GM18519 (cell line): ENCODE measurements at regions not wholly inside any gene's neighbourhood (a gene's known extent, or its start where the extent isn't known, plus 50 kb on each side); places are given as distances from the start of the nearest gene placed in this dataset.

ENCODE experiments used
- ATAC-seq: cut with Tn5 transposase; IDR thresholded peaks from one replicate; pipeline ENCODE4 v1.9.1; 2021; ENCODE audit warnings: mild to moderate bottlenecking, moderate library complexity; ENCODE audit not compliant: unreplicated experiment, low FRiP score

GRCh38 chr6:43953256-43953655, 174.0 kb downstream of the MRPL14 start:
- ATAC-seq: no peak

GRCh38 chr6:43952746-43953145, 174.5 kb downstream of the MRPL14 start:
- no peak for ATAC-seq

GRCh38 chr6:43951756-43952675, 175.2 kb downstream of the MRPL14 start:
- no peak for ATAC-seq

- ATAC-seq: no peak
Observed at GRCh38 chr6:43951063-43951755, 176.0 kb downstream of the MRPL14 start.

DNA sequence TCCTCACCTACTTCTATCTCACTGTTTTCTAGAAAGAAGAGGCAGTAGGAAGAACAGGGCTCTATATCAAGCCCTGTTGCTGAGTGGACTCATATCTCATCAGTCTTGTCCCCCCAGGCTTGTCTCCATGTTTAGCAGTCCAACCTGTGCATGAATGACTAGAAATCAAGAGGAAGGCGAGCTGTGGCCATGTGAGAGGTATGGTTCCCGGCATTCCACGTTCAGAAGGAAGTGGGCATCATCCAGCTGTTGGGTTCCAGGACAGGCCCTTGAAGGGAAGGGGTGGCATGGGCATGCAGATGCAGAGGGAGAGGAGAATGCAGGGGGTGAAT, 176.6 kb downstream of the MRPL14 start:
- no peak for ATAC-seq

DNA sequence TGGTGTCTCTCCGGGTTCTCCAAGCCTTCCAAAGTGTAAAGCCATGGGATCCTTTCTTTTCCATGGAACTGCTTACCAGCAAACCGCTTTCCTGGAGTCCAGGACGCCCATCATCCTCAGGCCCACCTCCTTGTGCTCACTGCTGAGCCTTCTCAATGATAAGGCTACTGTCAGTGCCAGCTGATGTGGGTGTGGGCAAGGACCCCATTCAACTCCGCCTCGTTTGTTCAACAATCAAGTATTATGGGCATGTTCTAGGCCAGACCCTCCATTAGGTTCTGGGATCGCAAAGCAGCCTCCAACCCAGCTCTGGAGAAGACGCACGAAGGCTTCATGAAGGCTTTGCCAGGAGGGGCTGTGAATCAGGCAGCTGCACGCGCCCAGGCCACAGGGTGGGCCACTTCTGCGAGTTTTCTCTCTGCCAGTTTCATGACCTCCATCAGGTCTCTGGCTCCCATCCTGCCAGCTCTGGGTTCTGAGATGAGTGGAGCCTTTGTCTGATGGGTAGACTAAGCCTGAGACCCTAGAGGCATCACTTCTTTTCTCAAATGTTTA, 177.1 kb downstream of the MRPL14 start:
- no peak for ATAC-seq

- ATAC-seq: no peak
Observed at GRCh38 chr6:43949551-43949991, 177.7 kb downstream of the MRPL14 start.

DNA sequence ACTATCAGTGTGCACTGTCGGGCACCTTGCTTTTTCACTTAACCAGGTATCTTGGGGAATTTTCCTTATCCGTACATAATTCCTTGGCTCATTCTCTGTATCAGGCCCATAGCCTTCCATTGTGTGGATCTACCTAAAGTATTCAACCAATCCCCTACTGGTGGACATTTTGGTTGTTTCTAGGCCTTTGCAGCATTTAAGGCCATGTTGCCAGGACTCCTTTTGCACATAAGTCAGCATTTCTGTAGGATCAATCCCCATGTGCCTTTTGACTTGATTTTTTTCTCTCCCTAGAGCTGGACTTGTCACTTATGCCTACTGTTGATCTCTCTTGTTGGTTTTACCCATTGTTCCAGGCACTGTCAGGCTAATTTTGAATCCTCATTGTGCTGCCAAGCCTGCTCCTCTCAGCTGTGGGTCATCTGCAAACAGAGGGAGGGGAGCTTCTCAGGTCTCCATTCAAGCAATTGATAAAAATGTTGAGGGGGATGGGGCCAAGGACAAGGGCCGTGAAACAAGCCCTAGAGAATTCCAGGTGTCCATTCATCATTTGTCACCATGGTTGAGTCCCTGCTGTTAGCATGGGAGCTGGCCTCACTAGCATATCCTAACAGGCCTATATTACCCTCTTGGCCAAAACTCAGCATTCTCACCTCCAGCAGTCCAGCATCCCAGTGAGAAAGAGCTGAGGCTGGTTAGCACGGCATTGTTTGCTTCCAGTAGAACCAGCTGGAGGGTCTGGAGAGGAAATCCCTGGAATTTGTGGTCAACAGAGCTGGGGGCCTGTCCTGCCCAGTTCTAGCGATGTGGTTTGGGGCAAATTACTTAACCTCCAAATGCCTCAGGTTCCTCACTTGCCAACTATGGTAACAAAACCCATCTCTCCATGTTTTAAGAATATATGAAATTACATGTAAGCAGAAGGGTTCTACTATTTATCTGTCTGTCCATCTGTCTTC, 178.4 kb downstream of the MRPL14 start:
- ATAC-seq: no peak

DNA sequence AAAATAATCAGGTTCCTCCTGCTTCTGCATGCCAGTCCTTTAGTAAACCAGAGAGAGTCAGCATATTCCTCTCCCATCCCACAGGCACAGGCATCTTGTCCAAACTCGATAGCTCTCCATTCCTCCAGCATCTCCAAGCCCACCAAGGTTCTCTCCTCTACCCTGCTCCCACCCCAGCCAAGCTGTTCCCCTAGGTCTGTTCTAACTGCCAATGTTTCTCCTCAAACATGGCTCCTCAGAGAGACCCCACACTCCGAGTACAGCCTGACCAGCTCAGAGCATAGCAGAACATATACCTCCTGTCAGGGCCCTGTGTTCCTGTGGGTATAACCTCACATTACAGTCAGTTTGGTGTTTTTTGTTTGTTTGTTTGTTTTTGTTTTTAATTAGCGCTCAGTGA, 177.8 kb downstream of the VEGFA start:
- ATAC-seq: no peak

GRCh38 chr6:43946641-43947363, 176.8 kb downstream of the VEGFA start:
- no peak for ATAC-seq

DNA sequence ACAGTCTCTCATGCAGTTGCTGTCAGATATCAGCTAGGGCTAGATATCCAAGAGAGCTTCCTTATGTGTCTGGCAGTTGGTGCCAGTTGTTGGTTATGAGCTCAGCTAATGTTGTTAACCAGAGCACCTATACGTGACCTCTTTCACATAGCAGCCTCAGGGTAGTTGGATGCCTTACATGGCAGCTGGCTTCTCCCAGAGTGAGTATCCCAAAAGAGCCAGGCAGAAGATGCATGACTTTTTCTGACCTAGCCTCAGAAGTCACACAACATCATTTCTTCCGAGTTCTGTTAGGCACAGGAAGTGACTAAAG, 175.7 kb downstream of the VEGFA start:
- no peak for ATAC-seq

GRCh38 chr6:43944908-43945767, 175.1 kb downstream of the VEGFA start:
- no peak for ATAC-seq

DNA sequence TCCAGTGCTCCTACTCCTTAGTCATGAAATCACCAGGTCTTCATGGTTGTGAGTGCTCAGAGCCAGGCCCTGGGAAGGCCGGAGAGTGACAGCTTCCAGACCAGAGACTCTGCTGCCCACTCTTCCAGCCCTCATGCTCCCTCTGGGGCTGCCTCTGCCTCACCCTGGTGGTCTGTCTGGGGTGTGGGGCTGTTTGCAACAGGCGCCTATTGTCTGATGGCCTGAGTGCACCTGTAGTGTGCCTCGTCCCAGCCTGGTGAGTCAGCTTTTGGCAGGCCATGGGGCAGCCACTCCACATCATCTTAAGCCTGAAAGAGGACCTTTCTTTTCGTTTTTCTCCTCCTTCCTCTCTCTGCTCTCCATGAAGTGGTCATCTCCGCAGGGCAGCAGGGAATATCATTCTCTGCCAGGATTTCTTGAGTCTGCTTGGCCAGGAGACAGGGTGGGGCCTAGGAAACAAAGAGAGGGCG, 173.8 kb downstream of the VEGFA start:
- no peak for ATAC-seq

- no peak for ATAC-seq
Observed at GRCh38 chr6:43943099-43943766, 173.2 kb downstream of the VEGFA start.

GRCh38 chr6:43942616-43943015, 172.6 kb downstream of the VEGFA start:
- no peak for ATAC-seq

- no peak for ATAC-seq
Observed at GRCh38 chr6:43942011-43942442, 172.0 kb downstream of the VEGFA start.

DNA sequence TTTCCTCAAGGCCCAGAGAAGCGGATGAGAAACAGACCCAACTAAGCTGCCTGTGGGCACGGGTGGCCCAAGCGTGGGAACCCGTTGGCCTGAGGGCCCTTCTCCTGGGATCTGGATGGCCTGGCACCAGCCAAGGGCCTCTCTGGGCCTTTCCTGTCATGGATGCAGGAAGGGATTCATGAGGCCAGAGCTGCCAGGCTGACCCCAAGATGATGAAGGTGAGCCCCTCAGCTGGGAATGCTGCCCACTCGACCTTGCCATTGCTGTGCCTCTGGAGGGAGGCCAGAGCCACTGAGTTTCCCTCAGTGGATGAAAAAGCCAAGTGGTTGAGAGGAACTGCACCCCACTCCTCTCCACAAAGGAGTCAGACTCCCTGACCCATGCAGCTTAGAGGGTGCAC, 171.2 kb downstream of the VEGFA start:
- no peak for ATAC-seq

DNA sequence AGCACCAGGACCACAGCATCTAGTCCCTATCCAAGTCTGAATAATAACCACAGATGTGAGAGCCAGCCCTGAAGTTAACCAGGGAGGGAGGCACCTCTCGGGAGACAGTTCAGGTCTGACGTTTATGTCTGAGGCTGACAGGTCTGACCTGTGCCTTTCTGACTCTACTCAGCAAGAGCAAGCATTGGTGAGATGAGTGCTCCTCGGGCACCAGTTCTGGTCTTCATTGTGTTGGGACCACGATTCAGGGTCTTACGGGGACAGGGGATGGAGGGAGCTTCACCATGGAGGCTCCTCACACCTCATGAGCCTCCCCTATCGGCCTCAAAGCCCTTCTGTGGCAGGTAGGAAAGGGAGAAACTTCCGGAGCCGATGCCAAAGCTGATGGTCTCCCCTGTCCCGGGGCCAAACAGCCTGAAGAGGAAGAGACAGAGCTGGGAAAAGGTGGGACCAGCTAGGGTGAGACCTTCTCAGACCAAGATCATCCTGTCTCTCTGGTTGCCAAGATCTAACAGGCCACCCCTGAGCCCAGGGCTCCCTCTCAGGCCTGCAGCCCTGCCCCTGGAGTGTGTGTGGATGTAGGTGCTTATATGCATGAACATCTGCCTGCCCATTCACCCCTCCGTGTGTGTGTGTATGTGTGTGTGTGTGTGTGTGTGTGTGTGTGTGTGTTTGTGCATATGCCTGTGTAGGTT, 170.5 kb downstream of the VEGFA start:
- no peak for ATAC-seq
